ENCODE measurements at regions not wholly inside any gene's neighbourhood (a gene's known extent, or its start where the extent isn't known, plus 50 kb on each side); places are given as distances from the start of the nearest gene placed in this dataset.

GRCh38 chr16:62156971-62157370, 120.7 kb upstream of the CDH8 start:
- TF ChIP-seq FOXP2 (optimal IDR thresholded peaks at IDR 0.05; ENCODE audit: borderline replicate concordance, extremely low read depth, extremely low read length, insufficient read depth): no peak
- no peak for TF ChIP-seq POLR2AphosphoS5 (IDR thresholded peaks at IDR 0.05; ENCODE audit: low read depth, low read length)

DNA sequence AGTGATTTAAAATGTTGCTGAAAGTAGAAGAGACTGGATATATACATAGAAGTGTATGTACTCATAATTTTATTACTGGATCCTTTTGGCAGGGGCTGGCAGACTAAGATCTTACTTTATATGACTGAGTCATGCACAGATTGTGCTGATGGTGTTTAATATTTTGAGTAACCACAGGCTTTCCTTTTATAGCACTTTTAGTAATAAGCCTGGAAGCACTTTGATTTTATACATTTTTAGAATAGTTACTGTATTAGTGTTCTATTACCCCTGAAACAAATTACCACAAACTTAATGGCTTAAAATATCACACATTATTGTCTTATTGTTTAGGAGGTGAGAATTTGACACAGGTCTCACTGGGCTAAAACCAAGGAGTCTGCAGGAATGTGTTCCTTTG, 113.4 kb upstream of the CDH8 start:
- no peak for TF ChIP-seq TAF1 (IDR thresholded peaks at IDR 0.05; ENCODE audit: borderline replicate concordance, insufficient read depth, low read length)
- no peak for TF ChIP-seq POLR2AphosphoS5 (IDR thresholded peaks at IDR 0.05; ENCODE audit: low read depth, low read length)
- TF ChIP-seq FOXP2 (optimal IDR thresholded peaks at IDR 0.05; ENCODE audit: borderline replicate concordance, extremely low read depth, extremely low read length, insufficient read depth): no peak
- TF ChIP-seq REST (IDR thresholded peaks at IDR 0.05; ENCODE audit: insufficient read depth in 1 of 2, low read depth in 2 of 2, low read length in 2 of 2): no peak
- TF ChIP-seq SIN3A (IDR thresholded peaks at IDR 0.05; ENCODE audit: borderline replicate concordance, insufficient read depth, low read length): no peak

- TF ChIP-seq REST (IDR thresholded peaks at IDR 0.05; ENCODE audit: insufficient read depth in 1 of 2, low read depth in 2 of 2, low read length in 2 of 2) (no peak), SIN3A (IDR thresholded peaks at IDR 0.05; ENCODE audit: borderline replicate concordance, insufficient read depth, low read length) (no peak), FOXP2 (optimal IDR thresholded peaks at IDR 0.05; ENCODE audit: borderline replicate concordance, extremely low read depth, extremely low read length, insufficient read depth) (no peak), TAF1 (IDR thresholded peaks at IDR 0.05; ENCODE audit: borderline replicate concordance, insufficient read depth, low read length) (no peak), POLR2AphosphoS5 (IDR thresholded peaks at IDR 0.05; ENCODE audit: low read depth, low read length) (no peak)
Observed at GRCh38 chr16:62137996-62138395, 101.8 kb upstream of the CDH8 start.

DNA sequence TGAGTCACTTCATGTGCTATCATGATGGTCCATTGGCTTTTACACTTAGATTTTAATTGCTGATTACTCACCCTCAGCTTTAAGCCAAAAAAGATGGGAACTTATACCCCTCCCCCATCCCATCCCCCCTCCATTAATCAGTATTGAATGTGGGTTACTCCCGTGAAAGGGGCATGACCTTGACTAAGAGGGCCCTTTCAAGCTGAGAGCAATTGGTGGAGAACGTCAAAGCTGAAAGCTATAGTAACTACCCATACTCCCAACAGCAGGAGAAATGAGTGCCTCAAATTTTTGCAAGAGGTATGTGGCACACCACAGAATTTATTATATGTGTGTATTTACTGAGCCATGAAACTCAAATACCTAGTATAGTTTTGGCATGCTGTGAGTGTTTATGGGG, 99.7 kb upstream of the CDH8 start:
- TF ChIP-seq REST (IDR thresholded peaks at IDR 0.05; ENCODE audit: insufficient read depth in 1 of 2, low read depth in 2 of 2, low read length in 2 of 2): no peak
- TF ChIP-seq POLR2AphosphoS5 (IDR thresholded peaks at IDR 0.05; ENCODE audit: low read depth, low read length): no peak
- no peak for TF ChIP-seq FOXP2 (optimal IDR thresholded peaks at IDR 0.05; ENCODE audit: borderline replicate concordance, extremely low read depth, extremely low read length, insufficient read depth)
- no peak for TF ChIP-seq TAF1 (IDR thresholded peaks at IDR 0.05; ENCODE audit: borderline replicate concordance, insufficient read depth, low read length)
- TF ChIP-seq SIN3A (IDR thresholded peaks at IDR 0.05; ENCODE audit: borderline replicate concordance, insufficient read depth, low read length): no peak

DNA sequence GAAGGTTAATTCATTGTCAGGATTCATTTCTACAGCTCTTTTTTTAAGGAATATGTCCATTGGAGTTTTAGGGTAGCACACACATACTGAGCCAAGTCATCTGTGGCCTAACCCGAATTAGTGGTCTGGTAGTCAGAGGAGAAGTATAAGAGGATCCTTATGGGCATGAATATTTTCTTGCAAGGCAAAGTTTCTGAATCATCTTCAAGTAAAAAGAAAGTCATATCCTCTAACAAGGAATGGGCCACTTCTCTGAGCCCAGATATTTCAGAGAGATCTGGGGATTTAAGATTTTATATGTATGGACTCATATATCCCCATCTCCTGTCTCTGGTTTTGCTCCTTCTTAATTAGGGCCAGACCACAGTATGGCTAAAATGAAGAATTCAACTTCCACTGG, 99.2 kb upstream of the CDH8 start:
- TF ChIP-seq SIN3A (IDR thresholded peaks at IDR 0.05; ENCODE audit: borderline replicate concordance, insufficient read depth, low read length): no peak
- TF ChIP-seq POLR2AphosphoS5 (IDR thresholded peaks at IDR 0.05; ENCODE audit: low read depth, low read length): no peak
- no peak for TF ChIP-seq FOXP2 (optimal IDR thresholded peaks at IDR 0.05; ENCODE audit: borderline replicate concordance, extremely low read depth, extremely low read length, insufficient read depth)

GRCh38 chr16:62130101-62130500, 93.9 kb upstream of the CDH8 start:
- TF ChIP-seq REST (IDR thresholded peaks at IDR 0.05; ENCODE audit: insufficient read depth in 1 of 2, low read depth in 2 of 2, low read length in 2 of 2): no peak
- TF ChIP-seq TAF1 (IDR thresholded peaks at IDR 0.05; ENCODE audit: borderline replicate concordance, insufficient read depth, low read length): no peak
- no peak for TF ChIP-seq SIN3A (IDR thresholded peaks at IDR 0.05; ENCODE audit: borderline replicate concordance, insufficient read depth, low read length)
- TF ChIP-seq FOXP2 (optimal IDR thresholded peaks at IDR 0.05; ENCODE audit: borderline replicate concordance, extremely low read depth, extremely low read length, insufficient read depth): no peak
- no peak for TF ChIP-seq POLR2AphosphoS5 (IDR thresholded peaks at IDR 0.05; ENCODE audit: low read depth, low read length)

Measured in PFSK-1 (cell line).